ENCODE measurements at regions not wholly inside any gene's neighbourhood (a gene's known extent, or its start where the extent isn't known, plus 50 kb on each side); places are given as distances from the start of the nearest gene placed in this dataset.

DNA sequence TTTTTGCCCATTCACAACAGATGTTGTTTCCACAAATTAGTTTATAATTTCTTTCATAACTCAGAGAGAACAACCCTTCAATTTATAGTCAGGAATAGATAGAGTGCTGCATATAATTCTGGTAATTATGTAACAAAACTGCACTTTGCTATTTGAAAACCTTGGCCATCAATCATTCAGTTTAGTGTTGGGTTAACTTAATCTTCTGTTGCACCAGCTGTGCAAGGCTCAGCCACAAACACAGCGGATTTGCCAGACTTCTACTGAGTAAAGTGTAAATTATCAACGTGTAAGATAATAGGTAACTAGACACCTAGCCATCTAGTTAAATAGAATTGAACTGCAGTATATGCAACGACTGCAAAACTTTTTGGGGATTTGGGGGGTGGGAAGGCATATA lies 1064.3 kb upstream of the EPHA6 start:
- Histone ChIP-seq H3K4me1 (ENCODE audit: insufficient read depth, low read length) (no peaks in the 10 kb centered on the region), H3K79me2 (ENCODE audit: insufficient read depth, low read length) (no peaks in the 10 kb centered on the region), H3K4me3 (ENCODE audit: low read depth in 1 of 2, low read length in 2 of 2) (no peak overlapping the region), H3K27ac (ENCODE audit: low read length) (no peak overlapping the region), H3K9me3 (ENCODE audit: insufficient read depth, low read length, severe bottlenecking) (no peaks in the 10 kb centered on the region), H3K4me2 (ENCODE audit: insufficient read depth, low read length) (no peak overlapping the region), H3K36me3 (ENCODE audit: insufficient read depth, low read length) (no peaks in the 10 kb centered on the region), H3K27me3 (ENCODE audit: insufficient read depth, low read length, poor library complexity) (no peaks in the 10 kb centered on the region), H2AFZ (ENCODE audit: low read depth, low read length) (no peak overlapping the region), H3K9ac (ENCODE audit: low read depth, low read length) (no peak overlapping the region), H4K20me1 (ENCODE audit: insufficient read depth, low read length) (no peaks in the 10 kb centered on the region)
- DNase-seq = no peak
- ATAC-seq (ENCODE audit: insufficient read depth, low read depth) = no peak
- no peak for TF ChIP-seq EZH2 (IDR thresholded peaks at IDR 0.05; ENCODE audit: borderline replicate concordance, low read depth, low read length, severe bottlenecking)

DNA sequence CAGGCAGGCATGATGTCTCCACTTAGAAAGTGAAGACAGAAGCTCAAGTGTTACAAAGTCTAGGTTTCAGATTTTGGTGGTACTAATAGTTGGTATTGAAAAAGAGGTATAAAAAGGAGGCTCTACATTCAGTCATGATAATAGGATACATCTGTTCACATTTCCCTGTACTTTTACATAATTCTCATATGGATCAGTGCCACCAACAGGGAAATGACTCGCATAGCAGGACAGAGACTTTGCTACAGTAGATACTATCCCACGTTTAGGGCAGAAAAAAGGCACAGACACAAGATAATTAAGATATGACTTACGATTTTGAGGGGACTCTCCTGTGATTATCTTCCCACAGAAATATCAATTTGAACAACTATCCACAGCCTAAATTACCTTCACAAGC lies 1062.9 kb upstream of the EPHA6 start:
- Histone ChIP-seq H4K20me1 (ENCODE audit: insufficient read depth, low read length) (no peaks in the 10 kb centered on the region), H3K36me3 (ENCODE audit: insufficient read depth, low read length) (no peaks in the 10 kb centered on the region), H3K4me2 (ENCODE audit: insufficient read depth, low read length) (no peak overlapping the region), H3K9ac (ENCODE audit: low read depth, low read length) (no peak overlapping the region), H3K9me3 (ENCODE audit: insufficient read depth, low read length, severe bottlenecking) (no peaks in the 10 kb centered on the region), H3K4me3 (ENCODE audit: low read depth in 1 of 2, low read length in 2 of 2) (no peak overlapping the region), H3K27ac (ENCODE audit: low read length) (no peak overlapping the region), H3K27me3 (ENCODE audit: insufficient read depth, low read length, poor library complexity) (no peaks in the 10 kb centered on the region), H3K4me1 (ENCODE audit: insufficient read depth, low read length) (no peaks in the 10 kb centered on the region), H2AFZ (ENCODE audit: low read depth, low read length) (no peak overlapping the region), H3K79me2 (ENCODE audit: insufficient read depth, low read length) (no peaks in the 10 kb centered on the region)
- TF ChIP-seq EZH2 (IDR thresholded peaks at IDR 0.05; ENCODE audit: borderline replicate concordance, low read depth, low read length, severe bottlenecking) = no peak
- TF ChIP-seq, protein P1, sequence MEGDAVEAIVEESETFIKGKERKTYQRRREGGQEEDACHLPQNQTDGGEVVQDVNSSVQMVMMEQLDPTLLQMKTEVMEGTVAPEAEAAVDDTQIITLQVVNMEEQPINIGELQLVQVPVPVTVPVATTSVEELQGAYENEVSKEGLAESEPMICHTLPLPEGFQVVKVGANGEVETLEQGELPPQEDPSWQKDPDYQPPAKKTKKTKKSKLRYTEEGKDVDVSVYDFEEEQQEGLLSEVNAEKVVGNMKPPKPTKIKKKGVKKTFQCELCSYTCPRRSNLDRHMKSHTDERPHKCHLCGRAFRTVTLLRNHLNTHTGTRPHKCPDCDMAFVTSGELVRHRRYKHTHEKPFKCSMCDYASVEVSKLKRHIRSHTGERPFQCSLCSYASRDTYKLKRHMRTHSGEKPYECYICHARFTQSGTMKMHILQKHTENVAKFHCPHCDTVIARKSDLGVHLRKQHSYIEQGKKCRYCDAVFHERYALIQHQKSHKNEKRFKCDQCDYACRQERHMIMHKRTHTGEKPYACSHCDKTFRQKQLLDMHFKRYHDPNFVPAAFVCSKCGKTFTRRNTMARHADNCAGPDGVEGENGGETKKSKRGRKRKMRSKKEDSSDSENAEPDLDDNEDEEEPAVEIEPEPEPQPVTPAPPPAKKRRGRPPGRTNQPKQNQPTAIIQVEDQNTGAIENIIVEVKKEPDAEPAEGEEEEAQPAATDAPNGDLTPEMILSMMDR (IDR thresholded peaks at IDR 0.05; ENCODE audit: borderline replicate concordance, extremely low read depth, low read length, poor library complexity, severe bottlenecking) = no peak
- DNase-seq = no peak
- ATAC-seq (ENCODE audit: insufficient read depth, low read depth) = no peak

DNA sequence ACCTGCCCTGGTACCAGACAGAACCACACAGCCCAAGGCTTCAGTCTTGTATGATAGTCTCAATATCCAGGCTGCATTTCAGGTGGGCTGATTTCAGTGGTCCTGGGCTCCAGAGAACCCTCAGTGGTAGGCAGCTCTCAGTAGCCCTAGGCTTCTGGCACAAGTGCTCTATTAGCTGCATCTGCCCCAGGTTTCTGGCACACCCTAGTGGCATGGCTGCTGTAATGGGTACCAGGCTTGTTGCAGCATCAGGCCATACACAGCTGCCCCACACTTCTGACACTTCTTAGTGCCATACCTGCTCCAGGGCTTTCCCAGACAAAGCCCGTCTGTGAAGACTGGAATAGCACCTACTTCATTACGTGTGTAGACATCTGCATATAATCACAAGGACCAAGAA lies 1062.2 kb upstream of the EPHA6 start:
- TF ChIP-seq, protein P1 (IDR thresholded peaks at IDR 0.05; ENCODE audit: borderline replicate concordance, extremely low read depth, low read length, poor library complexity, severe bottlenecking) = no peak
- TF ChIP-seq EZH2 (IDR thresholded peaks at IDR 0.05; ENCODE audit: borderline replicate concordance, low read depth, low read length, severe bottlenecking) = no peak
- H3K4me3 ChIP-seq (ENCODE audit: low read depth in 1 of 2, low read length in 2 of 2) = no peak overlapping the region
- H3K4me2 ChIP-seq (ENCODE audit: insufficient read depth, low read length) = no peak overlapping the region
- no peaks in the 10 kb centered on the region for H3K79me2 ChIP-seq (ENCODE audit: insufficient read depth, low read length)
- no peaks in the 10 kb centered on the region for H4K20me1 ChIP-seq (ENCODE audit: insufficient read depth, low read length)
- H3K4me1 ChIP-seq (ENCODE audit: insufficient read depth, low read length) = no peaks in the 10 kb centered on the region
- no peaks in the 10 kb centered on the region for H3K27me3 ChIP-seq (ENCODE audit: insufficient read depth, low read length, poor library complexity)
- no peak overlapping the region for H3K9ac ChIP-seq (ENCODE audit: low read depth, low read length)
- no peak overlapping the region for H3K27ac ChIP-seq (ENCODE audit: low read length)
- no peak for ATAC-seq (ENCODE audit: insufficient read depth, low read depth)
- H2AFZ ChIP-seq (ENCODE audit: low read depth, low read length) = no peak overlapping the region
- no peaks in the 10 kb centered on the region for H3K9me3 ChIP-seq (ENCODE audit: insufficient read depth, low read length, severe bottlenecking)
- no peak for DNase-seq
- H3K36me3 ChIP-seq (ENCODE audit: insufficient read depth, low read length) = no peaks in the 10 kb centered on the region

DNA sequence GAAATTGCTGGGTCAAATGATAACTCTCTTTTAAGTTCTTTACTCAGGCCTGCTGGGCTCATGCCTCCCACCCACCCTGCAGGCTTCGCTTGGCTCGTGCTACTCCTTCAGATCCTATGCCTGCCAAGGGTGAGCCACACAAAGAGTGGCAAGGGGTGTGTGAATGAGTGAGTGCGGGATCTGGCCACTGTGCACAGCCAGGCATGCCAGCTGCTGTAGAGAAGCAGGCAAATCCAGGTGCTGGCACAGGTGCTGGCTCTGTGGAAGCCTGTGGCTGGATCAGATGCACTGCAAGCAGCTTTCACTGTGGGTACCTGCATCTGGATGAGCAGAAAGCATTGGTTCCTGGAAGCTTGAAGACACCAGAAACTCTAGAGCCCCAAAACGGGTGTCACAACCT lies 1055.7 kb upstream of the EPHA6 start:
- H3K4me3 ChIP-seq (ENCODE audit: low read depth in 1 of 2, low read length in 2 of 2) = no peak overlapping the region
- H4K20me1 ChIP-seq (ENCODE audit: insufficient read depth, low read length) = no peaks in the 10 kb centered on the region
- no peak overlapping the region for H3K27ac ChIP-seq (ENCODE audit: low read length)
- H3K9me3 ChIP-seq (ENCODE audit: insufficient read depth, low read length, severe bottlenecking) = no peaks in the 10 kb centered on the region
- no peak overlapping the region for H3K9ac ChIP-seq (ENCODE audit: low read depth, low read length)
- H3K4me2 ChIP-seq (ENCODE audit: insufficient read depth, low read length) = no peak overlapping the region
- H3K79me2 ChIP-seq (ENCODE audit: insufficient read depth, low read length) = no peaks in the 10 kb centered on the region
- TF ChIP-seq, protein P1 (IDR thresholded peaks at IDR 0.05; ENCODE audit: borderline replicate concordance, extremely low read depth, low read length, poor library complexity, severe bottlenecking) = no peak
- no peak for TF ChIP-seq EZH2 (IDR thresholded peaks at IDR 0.05; ENCODE audit: borderline replicate concordance, low read depth, low read length, severe bottlenecking)
- no peak overlapping the region for H2AFZ ChIP-seq (ENCODE audit: low read depth, low read length)
- no peaks in the 10 kb centered on the region for H3K27me3 ChIP-seq (ENCODE audit: insufficient read depth, low read length, poor library complexity)
- no peaks in the 10 kb centered on the region for H3K36me3 ChIP-seq (ENCODE audit: insufficient read depth, low read length)
- DNase-seq (no peak), ATAC-seq (ENCODE audit: insufficient read depth, low read depth) (no peak)
- no peaks in the 10 kb centered on the region for H3K4me1 ChIP-seq (ENCODE audit: insufficient read depth, low read length)

Measured in DND-41 (cell line).